NT2/D1 (cell line): ENCODE measurements at regions not wholly inside any gene's neighbourhood (a gene's known extent, or its start where the extent isn't known, plus 50 kb on each side); places are given as distances from the start of the nearest gene placed in this dataset.

Source experiments
- SUZ12 ChIP-seq: IDR thresholded peaks from 2 replicates; pipeline ENCODE4 v1.6.1; 2011; ENCODE audit not compliant: insufficient read length, insufficient read depth; ENCODE audit errors: extremely low read depth
- ZNF274 ChIP-seq: IDR thresholded peaks from 2 replicates; pipeline ENCODE4 v1.6.1; 2011; ENCODE audit warnings: mild to moderate bottlenecking, low read depth, low read length

DNA sequence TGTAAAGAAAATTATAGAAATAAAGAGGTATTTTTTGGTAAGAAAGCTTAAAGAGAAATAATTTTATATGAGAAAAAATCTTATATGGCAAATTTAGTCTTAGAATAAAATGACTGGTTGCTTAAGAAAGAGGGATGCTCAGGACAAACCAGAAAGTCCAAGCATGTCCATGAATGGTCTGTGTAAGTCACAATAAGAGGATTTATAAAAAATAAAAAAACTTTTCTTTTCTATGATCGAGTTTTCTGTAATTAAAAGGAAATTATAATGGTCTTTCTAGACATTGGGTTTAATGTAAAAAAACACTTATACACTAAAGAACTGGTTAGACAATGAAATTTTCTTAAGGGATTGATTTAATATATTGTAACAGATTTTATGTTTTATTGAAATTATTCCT, 819.6 kb downstream of the TBC1D22A start:
- TF ChIP-seq ZNF274, result no peak
- no peak for TF ChIP-seq SUZ12
